Erythroblast (primary cell): ENCODE measurements at regions not wholly inside any gene's neighbourhood (a gene's known extent, or its start where the extent isn't known, plus 50 kb on each side); places are given as distances from the start of the nearest gene placed in this dataset.

ENCODE experiments used
- GATA1 ChIP-seq: IDR thresholded peaks from 2 replicates; pipeline ENCODE4 v1.6.1; 2011; ENCODE audit warnings: low read depth, mild to moderate bottlenecking, control low read depth, low read length, moderate library complexity
- POLR2A ChIP-seq: IDR thresholded peaks from 2 replicates; pipeline ENCODE4 v1.6.1; 2011; ENCODE audit warnings: mild to moderate bottlenecking, low read length

GRCh38 chr16:66121466-66121865 is 245.0 kb upstream of the CDH5 start:
- TF ChIP-seq POLR2A (no peak), GATA1 (no peak)
